ENCODE measurements at regions not wholly inside any gene's neighbourhood (a gene's known extent, or its start where the extent isn't known, plus 50 kb on each side); places are given as distances from the start of the nearest gene placed in this dataset.

DNA sequence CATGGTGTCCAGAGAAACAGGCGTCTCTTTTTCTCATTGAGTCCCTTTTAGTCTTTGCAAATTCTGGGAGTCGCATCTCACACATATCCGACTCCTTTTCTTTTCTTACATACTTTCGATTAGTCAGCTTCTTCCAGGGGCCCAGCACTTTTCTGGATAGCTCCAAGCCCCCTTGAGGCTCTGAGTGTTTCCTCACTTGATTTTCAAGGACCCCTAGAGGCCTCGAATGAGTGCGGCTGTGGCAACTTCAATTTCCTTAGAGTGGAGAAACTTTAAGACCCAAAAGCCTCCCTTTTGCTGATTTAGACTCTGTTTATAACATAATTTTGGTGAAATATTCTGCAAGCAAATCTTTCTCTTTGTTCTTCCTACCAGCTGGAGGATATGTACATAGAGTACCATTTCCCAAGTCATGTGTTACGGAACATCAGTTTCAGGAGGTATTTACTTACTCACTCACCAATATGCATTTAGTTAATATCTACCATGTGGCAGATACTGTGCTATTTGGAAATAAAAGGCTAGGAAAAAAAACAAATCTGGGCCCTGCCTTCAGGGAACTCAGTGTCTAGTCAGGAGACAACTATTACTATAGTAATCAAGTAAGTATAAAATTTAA is 555.2 kb downstream of the REEP3 start:
- no peak for DNase-seq (ENCODE audit: low read depth in 2 of 2)

DNA sequence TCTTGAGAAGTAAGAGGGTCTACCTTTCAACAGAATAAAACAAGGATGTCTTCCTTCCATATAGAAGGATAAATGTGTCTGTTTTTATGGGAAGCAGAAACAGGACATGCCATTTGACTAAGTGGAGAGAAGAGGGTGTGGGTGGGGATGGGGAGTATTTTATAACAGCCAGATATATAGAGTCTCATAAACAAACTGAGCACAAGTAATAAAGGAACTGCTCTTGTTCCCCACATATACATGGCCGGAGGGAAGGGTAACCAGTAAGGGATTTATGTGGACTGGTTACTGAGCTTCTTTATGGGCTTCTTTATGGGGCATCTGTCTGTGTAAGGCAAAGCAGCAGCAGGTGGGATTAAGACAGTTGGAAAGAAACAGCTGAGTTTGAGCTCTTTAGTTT is 558.1 kb downstream of the REEP3 start:
- DNase-seq (ENCODE audit: low read depth in 2 of 2): no peak

DNA sequence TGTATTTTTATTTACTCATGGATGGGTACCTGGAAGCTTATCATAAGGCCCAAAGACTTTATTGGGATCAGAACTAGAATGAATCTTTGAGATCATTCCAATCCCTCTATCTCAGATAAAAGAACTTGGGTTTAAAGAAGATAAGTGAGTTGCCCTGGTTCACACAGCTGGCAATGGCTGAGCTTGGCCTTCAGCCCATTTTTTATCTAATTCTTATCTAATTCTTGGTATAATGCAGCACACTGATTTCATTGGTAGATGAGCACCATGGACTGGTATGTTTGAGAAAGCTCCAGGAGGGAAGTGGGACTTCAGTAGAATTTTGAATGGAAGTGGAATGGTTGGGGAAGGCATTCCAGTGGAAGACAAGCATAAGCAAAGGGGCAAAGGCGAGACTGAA is 558.9 kb downstream of the REEP3 start:
- no peak for DNase-seq (ENCODE audit: low read depth in 2 of 2)

DNA sequence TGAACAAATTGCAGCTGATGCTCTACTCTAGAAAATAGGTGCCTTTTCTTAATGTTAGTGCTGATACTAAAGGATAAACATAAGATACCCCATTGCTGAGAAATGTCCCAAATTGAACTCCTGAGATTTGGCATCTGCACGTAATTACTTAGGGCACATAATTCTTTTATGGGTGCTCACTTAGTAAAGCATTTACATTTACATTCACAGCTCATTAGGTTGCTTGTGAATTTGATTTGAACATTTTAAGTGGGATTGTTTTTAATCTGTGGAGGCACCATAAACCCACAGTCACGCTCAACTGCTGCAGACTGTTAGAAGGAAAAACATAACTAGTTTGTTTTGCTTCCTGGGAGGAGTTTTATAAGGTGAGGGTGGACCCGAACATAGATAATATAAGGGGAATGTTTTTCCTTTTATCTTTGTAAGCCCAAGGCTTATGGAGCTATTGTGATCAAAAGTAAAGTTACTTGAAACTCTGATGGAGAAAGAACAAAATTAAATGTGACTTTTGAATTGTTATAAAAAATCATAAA is 560.8 kb downstream of the REEP3 start:
- no peak for DNase-seq (ENCODE audit: low read depth in 2 of 2)

DNA sequence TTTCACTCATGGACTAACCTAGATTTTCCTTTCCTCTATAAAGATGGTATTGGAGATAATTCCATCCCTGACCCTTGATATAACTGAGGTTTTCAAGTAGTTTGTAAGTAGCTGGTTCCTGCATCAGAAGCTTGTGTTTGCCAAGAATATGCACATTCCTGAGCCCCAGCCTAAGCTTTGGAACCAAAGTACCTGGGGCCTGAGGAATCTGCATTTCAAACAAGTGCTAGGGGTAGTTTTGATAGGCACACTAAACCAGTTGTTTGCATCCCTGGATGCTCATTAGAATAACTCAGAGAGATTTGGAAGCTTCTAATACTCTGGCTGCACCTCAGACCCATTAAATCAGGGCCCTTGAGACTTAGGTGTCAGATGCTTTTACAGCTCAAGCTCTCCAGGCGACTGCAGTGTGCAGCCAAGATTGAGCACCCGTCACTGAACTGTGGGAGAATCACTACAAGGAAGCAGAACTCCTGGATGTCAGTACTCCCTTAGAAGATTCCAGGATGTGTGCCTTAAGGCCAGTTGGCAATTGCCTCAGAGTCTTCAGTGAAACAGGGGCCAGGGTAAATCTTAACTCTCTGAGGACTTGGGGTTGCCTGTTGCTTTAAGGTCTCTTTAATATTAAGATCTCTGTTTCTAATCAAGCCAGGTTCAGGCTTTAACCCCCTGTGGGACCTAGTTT is 565.0 kb downstream of the REEP3 start:
- DNase-seq (ENCODE audit: low read depth in 2 of 2): no peak

DNA sequence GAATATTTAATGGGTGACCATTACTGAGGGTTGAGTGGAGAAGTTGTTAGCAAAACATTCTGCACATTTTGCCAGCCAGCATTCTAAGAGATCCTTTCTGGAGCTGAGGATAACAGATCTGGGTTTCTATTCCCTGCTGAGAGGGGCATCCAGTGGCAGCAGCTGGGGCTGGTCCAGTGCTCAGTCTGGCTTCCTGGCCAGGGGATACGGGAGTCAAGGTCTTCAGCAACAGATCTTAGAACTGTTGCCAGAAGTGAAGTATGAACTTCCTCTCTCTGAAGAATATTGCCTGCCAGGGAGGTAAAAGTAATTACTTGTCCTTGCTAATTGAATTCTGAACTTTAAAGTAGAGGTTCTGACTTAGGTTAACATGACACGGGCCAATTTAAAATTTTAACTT is 568.4 kb downstream of the REEP3 start:
- DNase-seq (ENCODE audit: low read depth in 2 of 2): no peak

DNA sequence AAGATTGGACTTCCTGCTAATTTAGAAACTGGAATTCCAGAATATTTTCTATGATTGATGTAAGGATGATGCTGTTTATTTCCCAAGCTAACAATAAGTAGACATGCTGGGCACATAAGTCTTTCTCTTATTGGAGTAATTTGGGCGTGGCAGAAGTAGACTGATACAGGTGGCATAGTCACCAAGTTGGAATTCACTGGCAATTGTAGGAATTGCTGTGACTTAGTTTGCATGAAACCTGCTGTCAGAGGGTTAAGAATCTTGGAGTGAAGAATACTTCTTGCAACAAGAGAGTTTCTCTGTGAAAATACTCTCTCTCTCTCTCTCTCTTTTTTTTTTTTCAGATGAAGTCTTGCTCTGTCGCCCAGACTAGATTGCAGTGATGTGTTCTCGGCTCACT is 569.7 kb downstream of the REEP3 start:
- DNase-seq (ENCODE audit: low read depth in 2 of 2): no peak

DNA sequence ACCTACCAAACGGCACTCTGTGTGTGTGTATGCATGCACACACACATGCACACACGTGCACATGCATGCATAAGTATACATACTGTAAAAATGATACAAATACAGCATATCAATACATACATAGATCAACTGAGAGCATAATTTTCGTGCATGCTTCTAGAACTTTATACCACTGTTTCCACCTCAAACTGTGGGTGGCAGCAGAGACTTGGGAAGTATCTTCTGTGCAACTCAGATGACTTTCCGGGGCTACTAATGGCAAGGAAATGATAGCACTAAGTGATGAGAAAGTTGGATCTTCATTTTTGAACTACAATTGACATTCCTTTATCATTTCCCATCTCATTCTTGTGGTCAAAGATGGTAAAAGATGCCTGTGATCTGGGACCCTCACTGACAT is 570.7 kb downstream of the REEP3 start:
- no peak for DNase-seq (ENCODE audit: low read depth in 2 of 2)

DNA sequence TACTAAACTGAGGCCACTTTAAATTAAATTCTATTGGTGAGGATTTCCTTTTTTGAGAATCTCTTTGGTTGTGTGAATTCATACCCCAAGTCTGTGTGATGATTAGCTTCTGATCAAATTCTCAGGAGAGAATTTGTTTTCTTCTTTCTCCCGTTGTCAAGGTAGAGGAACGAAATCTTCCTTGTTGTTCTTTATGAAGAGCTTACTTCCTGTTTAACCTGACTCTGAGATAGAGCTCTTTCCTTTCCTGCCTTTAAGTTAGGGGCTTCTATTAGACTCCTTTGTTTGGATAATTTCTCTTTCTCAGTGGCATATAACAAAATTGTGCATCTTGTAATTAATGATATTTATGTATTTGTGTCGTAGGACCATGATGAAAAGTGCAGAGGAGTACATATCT is 572.1 kb downstream of the REEP3 start:
- no peak for DNase-seq (ENCODE audit: low read depth in 2 of 2)

DNA sequence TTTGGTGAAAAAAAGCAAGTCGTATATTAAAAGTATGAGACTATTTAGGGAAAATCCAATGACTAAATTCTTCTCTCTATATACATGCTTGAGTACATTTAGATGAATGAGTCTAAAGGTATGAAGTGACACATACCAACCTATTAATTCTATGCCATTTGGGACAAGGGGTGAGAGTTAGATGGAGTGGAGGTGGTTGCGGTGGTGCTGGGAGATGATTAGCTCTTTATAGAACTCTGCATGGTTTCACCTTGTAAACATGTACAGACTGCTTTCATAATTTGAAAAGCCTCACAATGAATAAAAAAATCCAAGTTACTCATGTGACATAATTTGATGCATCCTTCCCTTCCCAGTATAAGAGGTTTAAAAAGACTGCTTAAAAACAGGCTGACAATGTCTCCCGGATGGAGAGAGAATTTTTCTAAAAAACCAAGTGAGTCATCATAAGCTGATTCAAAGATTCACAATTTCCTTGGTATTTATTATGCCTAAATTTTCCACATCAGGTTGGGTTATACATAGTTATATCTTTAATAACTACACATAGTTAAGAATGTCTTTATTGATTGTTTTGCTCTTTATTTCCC is 572.8 kb downstream of the REEP3 start:
- no peak for DNase-seq (ENCODE audit: low read depth in 2 of 2)

DNA sequence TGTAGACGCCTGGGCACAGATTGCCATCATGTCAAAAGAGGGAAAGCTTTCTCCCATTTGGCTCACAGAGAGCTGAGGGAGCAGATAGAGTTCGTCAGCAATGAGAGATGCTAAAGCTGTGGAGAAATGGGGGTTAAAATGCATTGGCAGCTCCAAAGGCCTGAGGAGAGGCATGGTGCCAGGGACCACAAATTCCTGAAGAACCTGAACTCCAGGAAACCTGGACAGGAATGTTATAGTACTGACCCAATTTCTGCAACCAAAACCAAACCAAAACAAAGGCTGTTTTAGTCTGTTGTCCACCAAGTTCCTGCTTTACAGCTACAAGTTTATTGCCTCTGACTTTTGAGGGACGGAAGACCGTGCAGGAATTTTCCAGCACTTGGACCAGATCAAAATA is 575.7 kb downstream of the REEP3 start:
- DNase-seq (ENCODE audit: low read depth in 2 of 2): no peak

DNA sequence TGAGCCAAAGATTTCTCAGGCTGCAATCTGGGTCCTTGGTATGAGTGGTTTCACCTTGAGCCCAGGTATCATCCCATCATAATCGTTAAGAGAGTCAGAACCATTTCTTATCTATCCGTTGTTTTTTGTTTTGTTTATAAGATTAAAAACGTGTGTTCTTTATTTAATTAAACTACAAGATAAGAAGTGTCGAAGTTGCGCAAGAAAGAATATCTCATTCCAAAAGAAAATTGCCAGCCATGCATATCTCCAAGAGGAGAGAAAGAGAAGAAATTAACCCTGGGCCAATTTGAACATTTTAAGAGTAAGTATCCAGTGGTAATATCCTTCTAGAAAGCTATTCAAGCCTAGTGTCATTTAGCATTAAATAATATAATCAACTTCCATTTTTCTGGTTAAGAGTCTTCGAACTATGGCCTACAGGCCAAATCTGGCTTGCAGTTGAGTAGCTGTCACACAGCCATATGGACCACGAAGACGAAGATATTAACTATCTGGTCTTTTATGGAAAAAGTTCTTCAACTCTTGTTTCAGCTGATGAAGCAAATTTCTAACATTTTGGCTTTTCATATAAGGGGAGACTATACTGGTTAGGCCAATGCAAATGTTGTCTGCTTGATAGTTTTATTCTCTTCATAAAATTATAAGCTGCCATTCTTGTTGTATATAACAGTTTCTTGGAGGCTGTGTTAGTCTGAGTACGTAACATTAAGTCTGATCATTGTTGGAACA is 576.4 kb downstream of the REEP3 start:
- DNase-seq (ENCODE audit: low read depth in 2 of 2): no peak

DNA sequence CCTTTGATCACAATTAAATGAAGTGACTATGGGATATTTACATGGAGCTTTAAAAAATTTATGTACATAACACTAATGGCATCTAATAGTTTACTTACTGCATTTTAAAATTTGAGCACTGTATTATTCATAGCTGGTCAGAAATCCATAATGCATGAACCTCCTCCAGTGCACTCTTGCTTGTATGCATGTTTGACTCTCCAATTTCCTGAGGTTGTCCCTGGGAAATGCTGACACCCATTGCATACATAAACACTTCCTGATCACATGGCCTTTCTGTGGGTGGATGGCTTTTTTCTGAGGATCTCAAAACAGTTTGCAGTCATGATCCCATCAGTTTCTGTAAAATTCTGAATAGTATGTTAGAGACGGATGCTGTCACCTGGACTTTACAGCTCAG is 577.8 kb downstream of the REEP3 start:
- DNase-seq (ENCODE audit: low read depth in 2 of 2): no peak

DNA sequence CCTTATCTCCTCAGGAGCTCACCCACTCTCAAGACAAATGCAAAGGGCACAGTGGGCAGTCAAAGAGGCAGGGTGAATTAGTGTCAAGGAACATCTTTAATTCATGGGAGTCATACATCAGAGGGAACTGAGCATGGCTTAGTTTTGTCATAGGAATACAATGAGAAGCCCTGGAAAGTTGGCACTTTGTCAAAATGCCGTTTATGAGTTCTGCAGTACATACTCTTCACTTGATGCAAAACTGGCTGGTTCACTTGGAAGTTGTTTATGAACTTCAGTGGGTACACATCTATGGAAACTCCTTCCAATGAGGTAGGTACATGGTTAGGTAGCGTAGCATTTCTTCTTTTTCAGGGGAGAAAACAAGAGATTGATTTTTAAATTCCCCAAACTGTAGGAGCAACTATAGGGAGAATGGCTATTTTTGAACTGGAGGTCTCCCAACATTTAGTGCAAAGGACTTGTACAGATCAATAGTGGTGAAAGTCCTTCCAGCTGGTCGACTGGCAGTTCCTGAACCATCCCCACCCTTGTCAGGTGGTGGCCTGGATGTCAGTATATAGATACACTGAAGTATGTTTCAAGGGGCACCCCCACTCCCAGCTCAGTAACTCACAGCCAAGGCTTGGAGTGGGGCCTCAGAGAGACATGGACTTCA is 580.5 kb downstream of the REEP3 start:
- no peak for DNase-seq (ENCODE audit: low read depth in 2 of 2)

DNA sequence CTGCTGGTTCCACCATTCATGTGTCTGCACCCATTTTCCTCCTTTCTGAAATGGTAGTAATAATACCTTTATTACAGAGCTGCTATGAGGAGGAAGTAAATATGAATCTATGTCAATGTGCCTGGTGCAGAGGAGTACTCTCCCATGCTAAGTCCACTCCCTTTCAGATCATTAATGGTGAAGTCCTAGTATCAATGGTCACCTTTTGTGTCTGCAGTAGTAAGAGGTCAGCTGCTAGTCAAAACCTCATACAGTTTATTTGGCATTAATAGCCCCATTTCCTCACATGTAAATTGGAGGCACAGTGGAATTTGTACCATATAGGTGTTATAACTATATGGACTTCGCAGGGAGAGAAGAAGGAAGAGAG is 581.0 kb downstream of the REEP3 start:
- no peak for DNase-seq (ENCODE audit: low read depth in 2 of 2)

DNA sequence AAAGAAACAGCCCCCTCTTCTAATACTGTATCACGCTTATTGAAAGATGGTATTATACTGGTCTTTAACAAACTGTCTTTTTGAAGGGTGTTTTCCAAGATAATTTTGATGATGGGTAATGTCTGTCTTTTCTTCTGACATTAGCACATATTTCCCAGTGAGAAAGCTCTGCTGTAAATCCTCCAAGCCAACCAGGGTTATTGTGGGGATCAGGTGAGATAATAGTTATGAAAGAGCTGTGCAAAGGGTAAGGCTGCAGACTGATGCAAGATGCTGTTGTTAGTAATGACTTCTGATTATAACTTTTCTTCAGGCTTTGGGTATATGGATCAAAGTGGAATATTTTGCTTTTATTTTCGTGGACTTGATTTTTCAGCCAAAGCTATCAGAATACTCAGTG is 581.7 kb downstream of the REEP3 start:
- DNase-seq (ENCODE audit: low read depth in 2 of 2): no peak

DNA sequence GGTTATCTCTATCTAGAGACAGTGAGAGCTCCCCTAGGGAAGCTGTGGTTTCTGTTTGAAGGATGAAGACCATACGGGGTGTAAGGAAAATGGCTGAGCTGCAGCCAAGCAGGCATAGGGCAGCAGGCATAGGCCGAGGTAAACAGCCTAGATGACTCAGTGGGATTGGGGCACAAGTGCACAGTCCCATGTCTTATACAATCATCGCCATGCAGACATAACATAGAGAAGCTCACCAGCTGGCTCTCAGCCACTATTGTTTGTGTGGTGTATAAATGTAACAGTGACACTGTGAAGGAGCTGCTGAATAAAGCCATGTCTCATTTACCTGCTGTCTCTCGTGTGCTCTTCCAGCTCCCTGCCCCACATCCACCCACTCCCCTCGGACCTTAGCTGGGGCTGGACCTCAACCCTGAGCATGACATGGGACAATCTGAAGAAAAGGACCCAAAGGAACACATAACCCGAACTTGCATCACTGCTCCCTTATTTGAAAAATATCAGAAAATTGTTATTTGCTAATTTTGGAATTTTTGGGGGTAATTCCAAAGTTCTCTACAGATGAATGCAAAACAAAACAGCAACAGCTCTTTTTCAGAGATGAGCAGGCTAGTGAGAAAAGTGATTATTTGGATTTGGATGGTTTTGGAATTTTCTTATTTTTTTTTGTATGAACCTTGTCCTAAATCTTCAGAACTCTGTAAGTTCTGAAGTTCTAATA is 582.7 kb downstream of the REEP3 start:
- DNase-seq (ENCODE audit: low read depth in 2 of 2): no peak

DNA sequence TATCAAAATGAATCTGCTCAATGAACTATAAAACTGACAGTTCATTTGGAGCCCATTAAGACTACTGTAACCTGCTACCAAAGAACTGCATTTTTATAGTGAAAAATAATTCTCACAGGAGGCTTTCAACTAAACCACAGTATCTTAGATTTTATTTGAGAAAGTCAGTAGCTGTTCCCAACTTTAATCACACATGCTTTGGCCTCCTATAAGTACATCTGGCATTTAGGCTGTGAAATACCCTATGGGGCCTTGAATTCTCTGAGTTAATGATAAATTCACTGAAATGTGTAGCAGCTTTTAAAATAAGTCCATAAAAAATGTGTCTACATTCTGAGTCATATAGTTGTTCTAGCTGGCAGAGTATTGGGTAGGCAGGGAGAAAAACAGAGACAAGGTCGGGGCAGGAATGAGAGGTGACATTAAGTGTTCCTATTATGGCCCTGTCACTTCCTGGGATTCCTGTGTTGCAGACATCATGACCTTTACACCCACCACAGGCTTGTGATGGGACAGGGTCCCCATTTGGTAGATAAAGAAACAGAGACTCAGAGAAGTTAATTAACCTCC is 588.8 kb downstream of the REEP3 start:
- DNase-seq (ENCODE audit: low read depth in 2 of 2): no peak

DNA sequence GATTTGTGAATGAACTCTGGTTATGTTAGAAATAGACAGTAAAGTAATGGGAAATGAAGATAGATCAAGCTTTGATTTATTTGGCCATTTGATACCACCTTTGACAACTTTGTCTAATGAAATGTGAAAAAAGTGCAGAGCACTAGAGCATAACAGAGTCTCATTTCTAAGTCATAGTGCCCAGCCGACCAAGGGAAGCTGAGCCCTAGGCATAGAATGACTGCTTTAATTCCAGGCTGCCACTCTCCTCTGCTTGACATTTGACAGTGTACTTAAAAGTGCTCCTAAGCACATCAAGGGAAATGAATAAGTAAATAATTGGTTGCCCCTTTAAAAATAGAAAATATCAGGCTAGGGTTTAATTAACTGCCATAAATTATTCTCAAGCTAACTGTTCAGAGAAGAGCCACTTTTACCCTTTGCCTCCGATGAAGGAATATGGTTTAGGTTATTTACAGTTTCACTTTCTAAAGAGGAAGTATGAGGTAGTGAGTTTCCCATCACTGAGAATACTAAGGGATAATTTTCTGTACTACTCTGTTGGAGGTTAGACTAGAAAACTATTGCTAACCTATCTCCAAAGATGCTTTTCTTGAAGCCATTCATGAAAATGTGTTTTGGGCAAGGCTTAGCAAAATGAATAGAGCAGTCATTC is 591.6 kb downstream of the REEP3 start:
- no peak for DNase-seq (ENCODE audit: low read depth in 2 of 2)

DNA sequence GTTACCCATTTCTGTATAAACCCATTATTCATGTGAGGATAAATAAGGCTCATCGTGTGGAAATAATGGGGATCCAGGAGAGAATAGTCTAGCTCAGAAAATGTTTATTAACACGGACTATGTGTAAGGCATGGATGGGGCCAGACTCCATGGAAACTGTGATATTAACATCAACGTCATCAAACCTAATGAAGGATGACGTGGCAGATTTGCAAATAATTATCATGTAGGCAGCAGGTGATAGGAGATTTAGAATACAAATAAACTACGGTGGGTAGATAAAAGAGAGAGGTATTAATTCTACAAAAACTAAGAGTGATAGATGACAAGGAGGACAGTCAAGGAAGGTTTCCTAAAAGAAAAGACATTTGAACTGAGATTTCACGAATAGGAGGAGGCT is 592.2 kb downstream of the REEP3 start:
- DNase-seq (ENCODE audit: low read depth in 2 of 2): no peak

DNA sequence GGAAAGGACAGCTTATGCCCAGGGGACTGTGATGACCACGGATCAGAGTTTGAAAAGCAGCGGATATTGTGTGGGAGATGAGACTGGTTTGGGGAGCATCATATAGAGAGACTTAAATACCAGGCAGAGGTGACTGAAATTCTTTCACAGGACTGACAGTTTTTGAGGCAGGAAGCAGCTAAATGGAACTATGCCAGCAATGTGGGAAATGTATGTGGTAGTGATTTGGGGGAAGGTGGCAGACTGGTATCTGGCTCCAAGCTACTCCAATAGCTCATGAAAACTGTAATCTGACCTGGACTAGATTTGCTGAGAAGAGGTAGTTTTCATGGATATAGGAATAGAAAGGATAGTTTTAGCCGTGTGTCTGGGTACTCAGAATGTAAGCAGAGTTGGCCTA is 592.6 kb downstream of the REEP3 start:
- no peak for DNase-seq (ENCODE audit: low read depth in 2 of 2)

Data from stimulated activated CD8-positive, alpha-beta memory T cell treated with anti-CD3 and anti-CD28 coated beads, Interleukin-7, amount 100 ng/mL, for 4 hours (primary cell).